GM19025 (cell line): ENCODE measurements at regions not wholly inside any gene's neighbourhood (a gene's known extent, or its start where the extent isn't known, plus 50 kb on each side); places are given as distances from the start of the nearest gene placed in this dataset.

Experiments
- ATAC-seq: cut with Tn5 transposase; IDR thresholded peaks from one replicate; pipeline ENCODE4 v1.9.1; 2021; ENCODE audit warnings: mild to moderate bottlenecking, low read depth, moderate library complexity; ENCODE audit not compliant: unreplicated experiment

GRCh38 chr15:81548365-81549130, 174.5 kb upstream of the TMC3 start:
- no peak for ATAC-seq

DNA sequence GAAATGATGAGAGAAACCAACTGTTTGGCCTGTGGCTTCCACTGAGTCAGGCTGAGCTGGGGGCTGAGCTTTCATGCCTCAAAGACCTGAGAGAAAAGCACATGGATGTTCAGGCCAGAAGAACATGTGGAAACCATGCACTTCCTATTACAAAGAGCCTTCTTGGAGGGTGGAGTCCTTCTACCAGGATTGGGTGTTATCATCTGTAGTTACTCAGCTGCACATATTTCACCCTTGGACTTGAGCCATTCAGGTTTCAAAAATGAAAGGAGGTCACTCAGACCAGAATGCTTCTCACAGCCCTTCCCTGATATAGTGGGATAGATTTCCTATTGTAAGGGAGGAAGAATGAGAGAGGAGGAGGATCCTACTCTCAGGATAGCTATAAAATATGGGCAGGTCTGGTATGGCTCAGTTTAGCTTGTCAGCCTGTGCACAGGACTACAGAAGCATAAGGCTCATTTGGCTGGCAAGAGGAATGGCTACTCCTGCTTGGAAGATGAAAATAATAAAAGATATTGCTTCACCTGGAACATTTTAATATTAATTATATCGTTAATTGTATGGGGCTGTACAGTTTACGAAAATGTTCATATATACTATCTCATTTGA, 173.6 kb upstream of the TMC3 start:
- ATAC-seq: no peak

DNA sequence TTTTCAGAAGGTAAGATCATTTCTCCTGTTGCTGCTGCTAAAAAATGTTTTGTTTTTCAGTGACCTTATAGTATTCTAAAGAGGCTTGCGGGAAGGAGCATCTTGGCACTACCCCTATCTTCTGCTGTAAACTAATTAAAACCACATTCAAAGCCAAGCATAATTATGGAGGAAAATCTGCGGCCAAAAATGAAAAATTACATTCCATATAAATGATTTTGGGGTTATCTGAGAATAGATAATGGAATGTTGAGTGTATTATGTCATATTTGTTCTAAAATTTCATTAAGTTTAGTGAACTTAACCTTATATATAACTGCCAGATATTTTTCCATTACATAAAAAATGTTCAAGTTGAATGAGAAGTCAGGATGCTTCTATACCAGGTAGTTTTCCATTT, 170.4 kb upstream of the TMC3 start:
- ATAC-seq: no peak

DNA sequence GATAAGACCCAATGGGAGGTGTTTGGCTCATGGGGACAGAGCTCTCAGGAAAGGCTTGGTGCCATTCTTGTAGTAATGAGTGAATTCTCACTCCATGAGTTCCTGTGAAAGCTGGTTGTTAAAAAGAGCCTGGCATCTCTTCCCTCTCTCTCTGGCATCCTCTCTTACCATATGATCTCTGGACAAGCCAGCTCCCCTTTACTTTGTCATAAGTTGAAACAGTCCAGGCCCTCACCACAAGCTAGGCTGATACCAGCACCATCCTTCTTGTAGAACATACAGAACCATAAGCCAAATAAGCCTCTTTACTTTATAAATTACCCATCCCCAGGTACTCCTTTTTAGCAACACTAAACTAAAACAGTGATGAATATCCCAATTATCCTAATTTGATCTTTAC, 166.9 kb upstream of the TMC3 start:
- no peak for ATAC-seq

DNA sequence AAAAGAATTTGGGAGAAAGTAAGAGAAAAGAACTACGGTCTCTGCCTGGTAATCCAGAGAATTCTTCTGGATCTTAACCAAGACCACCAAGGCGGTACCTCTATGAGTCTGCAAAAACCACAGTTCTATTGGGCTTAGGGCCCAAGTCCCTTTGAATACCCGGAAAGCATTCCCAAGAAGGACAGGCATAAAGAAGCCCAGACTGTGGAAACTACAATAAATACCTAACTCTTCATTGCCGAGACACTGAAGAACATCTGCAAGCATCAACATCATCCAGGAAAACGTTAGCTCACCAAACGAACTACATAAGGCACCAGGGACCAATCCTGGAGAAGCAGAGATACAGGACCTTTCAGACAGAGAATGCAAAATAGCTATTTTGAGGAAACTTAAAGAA, 162.3 kb upstream of the TMC3 start:
- ATAC-seq: no peak

GRCh38 chr15:81534124-81534523, 160.1 kb upstream of the TMC3 start:
- ATAC-seq: no peak

DNA sequence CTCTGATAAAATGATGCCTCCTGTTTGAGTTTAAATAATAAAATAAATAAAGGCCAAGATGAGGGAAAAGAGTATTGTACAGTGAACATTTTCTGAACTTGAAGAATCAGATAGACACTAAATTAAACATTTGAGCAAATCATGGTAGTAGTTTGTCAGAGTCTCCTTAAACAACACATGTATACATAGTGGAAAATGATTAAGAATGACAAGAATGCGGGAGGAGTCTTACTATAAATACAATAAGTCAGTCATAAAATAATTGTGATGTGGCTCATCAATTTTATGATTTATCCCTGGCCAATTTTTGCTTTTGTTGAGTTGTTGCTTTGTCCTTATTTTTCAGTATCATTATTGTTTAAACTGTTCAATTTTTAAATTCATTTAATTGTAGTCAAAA, 158.0 kb upstream of the TMC3 start:
- ATAC-seq: no peak

DNA sequence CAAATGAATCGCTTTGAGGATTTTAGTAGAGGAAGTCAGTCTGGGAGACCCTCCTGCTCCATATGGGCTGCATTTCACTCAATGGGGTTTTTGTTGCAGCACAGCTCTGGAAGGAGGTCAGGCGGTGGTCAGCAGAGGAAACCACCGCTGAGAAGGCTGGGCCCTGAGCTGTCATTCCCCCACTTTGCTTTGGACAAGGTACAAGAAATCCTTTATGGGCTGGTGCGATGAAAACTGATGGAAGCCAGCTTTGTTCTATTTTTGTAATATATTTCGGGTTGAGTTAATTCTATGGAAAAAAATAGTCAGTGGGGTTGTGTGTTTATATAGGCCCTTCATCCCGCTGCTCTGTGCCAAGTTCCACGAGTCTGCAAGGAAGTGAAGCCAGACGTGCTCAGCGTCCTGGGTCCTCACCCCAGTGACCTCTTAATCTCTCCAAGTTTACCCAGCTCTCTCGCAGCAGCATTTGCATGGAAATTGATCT, 157.1 kb upstream of the TMC3 start:
- ATAC-seq: no peak

DNA sequence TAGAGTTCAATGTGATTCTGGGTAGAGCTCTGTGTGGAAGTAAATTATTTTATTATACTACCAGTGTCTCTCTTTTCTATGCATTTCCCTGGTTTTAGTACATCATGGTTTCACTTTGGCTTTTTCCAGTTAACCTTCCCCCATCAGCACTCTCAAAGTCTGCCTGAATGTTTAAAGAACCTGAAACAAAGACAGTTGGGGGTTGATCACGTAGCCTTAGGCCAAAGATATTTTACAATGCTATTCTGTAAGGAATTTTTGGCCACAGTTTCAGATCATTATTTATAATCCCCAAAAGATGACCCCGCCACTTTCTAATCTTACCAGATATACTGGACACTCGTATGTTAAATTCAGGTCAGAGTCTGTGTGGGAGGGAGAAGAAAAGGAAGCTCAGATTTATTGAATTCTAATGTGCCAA, 156.3 kb upstream of the TMC3 start:
- no peak for ATAC-seq

GRCh38 chr15:81529481-81529880, 155.5 kb upstream of the TMC3 start:
- ATAC-seq: no peak

GRCh38 chr15:81526029-81526428, 152.0 kb upstream of the TMC3 start:
- no peak for ATAC-seq

DNA sequence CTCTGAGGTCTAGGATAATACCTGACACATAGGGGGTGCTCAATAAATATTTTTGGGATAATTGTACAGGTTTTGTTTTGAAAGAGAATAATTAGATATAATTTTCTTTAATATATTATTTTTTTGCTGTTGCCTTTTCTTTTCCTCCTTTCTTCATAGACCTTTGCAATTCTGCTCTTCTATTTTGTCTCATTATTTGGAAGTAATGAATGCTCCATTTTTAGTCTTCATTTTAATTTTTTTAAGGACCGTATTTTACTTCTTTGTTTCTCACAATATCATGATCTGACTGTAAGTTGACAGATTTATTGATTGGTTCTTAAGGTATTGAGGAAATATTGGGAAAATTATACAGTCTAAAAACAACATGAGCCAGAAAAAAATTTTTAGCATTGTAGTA, 150.5 kb upstream of the TMC3 start:
- ATAC-seq: no peak

- ATAC-seq: no peak
Observed at GRCh38 chr15:81523867-81524266, 149.9 kb upstream of the TMC3 start.

DNA sequence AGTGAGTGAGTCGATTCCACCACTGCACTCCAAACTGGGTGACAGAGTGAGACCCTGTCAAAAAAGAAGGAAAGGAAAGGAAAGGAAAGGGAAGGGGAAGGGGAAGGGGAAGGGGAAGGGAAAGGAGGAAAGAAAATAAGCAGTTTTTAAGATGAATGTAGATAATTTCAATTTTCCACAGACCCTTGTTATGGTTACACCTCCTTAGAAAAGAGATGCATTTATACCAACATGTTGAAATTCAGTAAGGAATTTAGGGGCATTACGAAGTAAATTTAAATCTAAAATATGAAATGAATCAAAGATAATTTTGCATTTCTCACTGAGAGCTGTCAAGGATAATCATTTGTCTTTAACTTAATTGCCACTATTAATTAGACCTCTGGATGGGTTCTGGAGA, 146.5 kb upstream of the TMC3 start:
- ATAC-seq: no peak

GRCh38 chr15:81516461-81516860, 142.4 kb upstream of the TMC3 start:
- no peak for ATAC-seq

DNA sequence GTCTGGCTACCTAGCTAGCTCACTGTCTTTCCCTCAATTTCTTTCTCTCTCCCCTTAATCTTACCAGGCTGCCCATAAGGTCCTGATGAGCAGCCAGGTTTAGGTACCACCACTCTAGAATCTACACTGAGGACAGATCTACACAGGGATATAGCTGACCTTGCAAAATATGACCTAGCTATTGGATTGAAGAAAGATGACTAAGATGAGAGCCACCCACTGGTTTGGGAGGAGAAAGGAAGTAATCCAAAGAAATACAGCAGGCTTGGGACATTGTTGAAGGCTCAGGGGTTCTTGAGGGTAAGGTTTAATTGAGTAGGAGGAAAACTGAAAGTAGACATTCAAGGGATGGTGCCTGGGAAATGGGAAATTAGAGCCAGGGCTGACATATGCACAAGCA, 142.0 kb upstream of the TMC3 start:
- no peak for ATAC-seq

- no peak for ATAC-seq
Observed at GRCh38 chr15:81514725-81515124, 140.7 kb upstream of the TMC3 start.

DNA sequence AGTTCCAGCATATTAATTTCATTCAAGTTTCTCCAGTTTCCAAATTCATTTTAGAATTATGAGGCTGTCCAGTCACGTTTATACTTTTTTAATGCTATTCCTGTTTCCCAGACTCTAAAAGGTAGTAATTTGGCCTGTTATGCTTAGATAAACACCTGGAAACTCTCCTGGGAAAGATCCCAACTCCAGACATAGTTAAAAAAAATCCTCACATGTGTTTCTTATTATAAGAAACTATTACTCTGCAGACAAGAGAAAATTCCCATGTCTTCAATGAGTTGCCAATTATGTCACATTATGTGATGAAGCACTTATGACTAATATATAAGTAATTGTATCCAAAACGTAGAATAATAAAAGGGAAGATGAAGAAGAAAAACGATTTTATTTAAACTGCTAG, 137.1 kb upstream of the TMC3 start:
- no peak for ATAC-seq

DNA sequence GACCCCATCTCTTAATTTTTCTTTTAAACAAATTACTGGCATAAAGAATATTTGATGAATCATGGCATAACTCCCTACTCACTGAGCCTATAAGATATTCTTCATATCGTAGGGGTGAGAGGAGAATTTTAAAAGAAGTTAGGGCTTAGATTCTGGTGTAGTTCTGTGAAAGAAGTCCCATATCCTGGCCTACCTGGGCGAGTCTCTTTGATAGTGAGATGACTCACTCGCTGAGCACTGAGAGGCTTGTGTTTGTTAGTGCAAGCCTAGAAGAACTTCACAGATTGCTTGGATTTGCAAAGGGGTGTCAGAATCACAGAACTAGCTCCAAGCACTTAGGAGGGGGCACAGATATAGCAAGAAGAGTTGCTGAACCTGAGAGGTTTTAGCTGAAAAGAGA, 133.8 kb upstream of the TMC3 start:
- ATAC-seq: no peak

GRCh38 chr15:81506936-81507335, 132.9 kb upstream of the TMC3 start:
- ATAC-seq: no peak

GRCh38 chr15:81506071-81506470, 132.1 kb upstream of the TMC3 start:
- no peak for ATAC-seq

DNA sequence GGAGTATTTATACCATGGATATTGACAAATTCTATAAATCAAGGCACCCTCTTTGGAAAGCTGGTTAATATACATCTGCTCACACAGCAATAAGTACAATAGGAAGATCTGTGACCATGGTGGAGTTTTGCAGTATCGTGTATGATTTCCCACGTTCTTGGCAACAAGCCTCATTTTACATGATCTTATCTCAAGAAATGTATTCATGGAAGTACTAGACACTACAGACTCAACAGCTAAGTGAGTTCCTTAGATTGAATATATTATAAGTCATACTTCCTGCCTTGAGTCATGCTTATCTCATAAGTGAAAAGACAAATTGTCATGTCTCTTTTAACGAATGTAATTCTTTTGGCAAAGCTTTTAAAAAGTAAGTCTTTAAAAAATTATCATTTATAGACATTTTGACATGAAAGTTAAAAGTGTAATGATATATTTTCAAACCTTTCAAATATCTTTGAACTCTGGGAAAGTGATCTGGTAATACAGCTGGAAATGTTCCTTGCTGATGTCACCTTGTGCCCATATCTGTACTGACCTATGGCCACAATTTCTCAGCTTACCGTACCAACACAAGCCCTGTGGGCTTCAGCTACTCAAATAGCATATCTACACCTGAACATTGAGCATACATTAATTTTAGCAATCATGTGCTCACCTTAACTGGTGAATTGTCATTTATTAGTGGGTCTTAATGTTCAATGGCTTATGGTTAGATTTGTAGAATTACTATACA, 130.3 kb upstream of the TMC3 start:
- no peak for ATAC-seq
